Stimulated activated CD4-positive, alpha-beta T cell treated with anti-CD3 and anti-CD28 coated beads, Interleukin-1b, Interleukin-23, amount 100 ng/mL, for 24 hours (primary cell): ENCODE measurements at regions not wholly inside any gene's neighbourhood (a gene's known extent, or its start where the extent isn't known, plus 50 kb on each side); places are given as distances from the start of the nearest gene placed in this dataset.
"Not testable (repeated sequence)": the region's sequence is repeated elsewhere in the genome, so short reads cannot be mapped to it uniquely, and the experiment has no call there.

ENCODE experiments used
- DNase-seq, 4 experiments: peaks; one replicate each; pipeline ENCODE4 v3.0.0-alpha.2; 2020; ENCODE audit warnings: low read depth in 4 of 4, low spot score in 1 of 4

- not testable (repeated sequence) for DNase-seq
Observed at GRCh38 chr1:228796945-228797344, 61.7 kb downstream of the RHOU start.

GRCh38 chr1:228798035-228798434 is 62.8 kb downstream of the RHOU start:
- no peak for DNase-seq

- no peak for DNase-seq
Observed at GRCh38 chr1:228798548-228798947, 63.3 kb downstream of the RHOU start.

GRCh38 chr1:228799924-228800323 is 64.6 kb downstream of the RHOU start:
- no peak for DNase-seq

GRCh38 chr1:228801068-228801467 is 65.8 kb downstream of the RHOU start:
- DNase-seq, result no peak

- no peak for DNase-seq
Observed at GRCh38 chr1:228802386-228803220, 67.3 kb downstream of the RHOU start.

- no peak for DNase-seq
Observed at GRCh38 chr1:228803421-228803820, 68.1 kb downstream of the RHOU start.

GRCh38 chr1:228804173-228804572 is 68.9 kb downstream of the RHOU start:
- DNase-seq, result no peak

GRCh38 chr1:228804640-228805413 is 69.5 kb downstream of the RHOU start:
- DNase-seq, result no peak

GRCh38 chr1:228807904-228808605 is 72.8 kb downstream of the RHOU start:
- DNase-seq, result no peak

GRCh38 chr1:228809621-228810394 is 74.5 kb downstream of the RHOU start:
- no peak for DNase-seq

GRCh38 chr1:228810395-228810758 is 75.1 kb downstream of the RHOU start:
- no peak for DNase-seq

GRCh38 chr1:228810878-228811711 is 75.8 kb downstream of the RHOU start:
- no peak for DNase-seq

GRCh38 chr1:228811712-228812305 is 76.5 kb downstream of the RHOU start:
- DNase-seq, result no peak

- no peak for DNase-seq
Observed at GRCh38 chr1:228812961-228813360, 77.7 kb downstream of the RHOU start.

GRCh38 chr1:228814176-228814575 is 78.9 kb downstream of the RHOU start:
- no peak for DNase-seq

- DNase-seq, result no peak
Observed at GRCh38 chr1:228818296-228818695, 83.0 kb downstream of the RHOU start.

- no peak for DNase-seq
Observed at GRCh38 chr1:228818928-228819630, 83.8 kb downstream of the RHOU start.

- no peak for DNase-seq
Observed at GRCh38 chr1:228821252-228821651, 86.0 kb downstream of the RHOU start.
